ENCODE measurements at regions not wholly inside any gene's neighbourhood (a gene's known extent, or its start where the extent isn't known, plus 50 kb on each side); places are given as distances from the start of the nearest gene placed in this dataset.

DNA sequence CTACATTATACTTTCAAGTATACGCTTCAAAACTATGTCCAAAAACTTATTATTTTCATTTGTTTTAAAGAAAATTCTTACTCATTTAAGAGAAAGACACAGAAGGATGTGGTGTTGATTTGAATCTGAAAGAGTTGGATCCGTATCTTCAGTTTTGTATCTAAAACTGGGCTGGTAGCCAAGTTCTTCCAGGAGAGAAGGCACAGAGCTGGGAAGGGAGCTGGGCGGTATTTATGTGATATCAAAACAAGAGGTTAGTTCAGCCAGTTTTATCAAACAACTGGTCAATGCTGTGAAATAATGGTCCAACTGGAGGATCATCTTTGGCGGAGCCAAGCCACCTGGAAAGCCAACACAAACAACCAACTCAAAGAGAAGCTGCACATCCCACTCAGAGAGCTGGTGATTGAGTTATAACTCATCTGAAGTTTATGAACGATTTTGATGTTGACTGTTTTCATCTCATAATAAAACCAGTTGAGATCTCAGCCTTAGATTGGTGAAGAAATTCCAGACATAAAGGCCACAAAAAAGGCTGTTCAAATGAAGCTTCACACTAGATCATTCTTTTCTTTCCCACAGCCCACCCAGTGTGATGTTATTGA lies 489.6 kb upstream of the RASGRP1 start:
- DNase-seq: no peak
- WGBS, 2 donors: 71 to 80% methylated on average over 5 of the region's 5 CpGs
- TF ChIP-seq, protein P1, sequence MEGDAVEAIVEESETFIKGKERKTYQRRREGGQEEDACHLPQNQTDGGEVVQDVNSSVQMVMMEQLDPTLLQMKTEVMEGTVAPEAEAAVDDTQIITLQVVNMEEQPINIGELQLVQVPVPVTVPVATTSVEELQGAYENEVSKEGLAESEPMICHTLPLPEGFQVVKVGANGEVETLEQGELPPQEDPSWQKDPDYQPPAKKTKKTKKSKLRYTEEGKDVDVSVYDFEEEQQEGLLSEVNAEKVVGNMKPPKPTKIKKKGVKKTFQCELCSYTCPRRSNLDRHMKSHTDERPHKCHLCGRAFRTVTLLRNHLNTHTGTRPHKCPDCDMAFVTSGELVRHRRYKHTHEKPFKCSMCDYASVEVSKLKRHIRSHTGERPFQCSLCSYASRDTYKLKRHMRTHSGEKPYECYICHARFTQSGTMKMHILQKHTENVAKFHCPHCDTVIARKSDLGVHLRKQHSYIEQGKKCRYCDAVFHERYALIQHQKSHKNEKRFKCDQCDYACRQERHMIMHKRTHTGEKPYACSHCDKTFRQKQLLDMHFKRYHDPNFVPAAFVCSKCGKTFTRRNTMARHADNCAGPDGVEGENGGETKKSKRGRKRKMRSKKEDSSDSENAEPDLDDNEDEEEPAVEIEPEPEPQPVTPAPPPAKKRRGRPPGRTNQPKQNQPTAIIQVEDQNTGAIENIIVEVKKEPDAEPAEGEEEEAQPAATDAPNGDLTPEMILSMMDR (IDR thresholded peaks at IDR 0.05): no peak
- TF ChIP-seq POLR2A (IDR thresholded peaks at IDR 0.05): no peak
- TF ChIP-seq EP300 (IDR thresholded peaks at IDR 0.05): no peak
- TF ChIP-seq POLR2AphosphoS5 (IDR thresholded peaks at IDR 0.05): no peak

DNA sequence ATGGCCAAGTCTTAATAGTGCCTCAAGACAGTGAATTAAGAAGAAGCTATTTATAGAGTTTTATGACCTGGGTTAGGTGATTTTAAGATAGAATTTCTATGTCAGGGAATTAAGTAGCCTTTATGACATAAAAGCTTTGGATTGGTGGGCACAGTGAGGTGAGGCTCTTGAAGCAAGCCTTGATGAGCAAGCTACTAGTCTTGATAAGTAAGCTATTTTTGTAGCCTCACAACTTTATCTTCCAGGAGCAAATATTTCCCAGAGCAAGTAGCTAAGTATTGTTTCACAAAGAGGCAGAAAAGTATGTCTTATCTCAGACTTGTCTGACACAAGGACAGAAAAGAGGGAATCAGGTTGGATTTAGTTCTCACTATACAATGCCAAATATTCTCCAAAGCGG lies 491.7 kb upstream of the RASGRP1 start:
- ATAC-seq (ENCODE audit: low FRiP score in 2 of 2) (no peak), DNase-seq (no peak)
- H3K9me3 ChIP-seq: no peaks in the 10 kb centered on the region
- no peaks in the 10 kb centered on the region for H3K4me1 ChIP-seq
- no peak for TF ChIP-seq EP300 (IDR thresholded peaks at IDR 0.05)
- TF ChIP-seq POLR2A (IDR thresholded peaks at IDR 0.05): no peak
- TF ChIP-seq POLR2AphosphoS5 (IDR thresholded peaks at IDR 0.05): no peak
- TF ChIP-seq, protein P1 (IDR thresholded peaks at IDR 0.05): no peak
- WGBS, 2 donors: 87 to 100% methylated on average over 1 of the region's 1 CpG
- H3K27me3 ChIP-seq: no peaks in the 10 kb centered on the region
- no peak overlapping the region for H3K4me3 ChIP-seq
- no peak overlapping the region for H3K27ac ChIP-seq
- no peaks in the 10 kb centered on the region for H3K36me3 ChIP-seq

More for the DNA sequence above, 489.6 kb upstream of the RASGRP1 start:
- H3K4me1 ChIP-seq: no peaks in the 10 kb centered on the region
- no peak overlapping the region for H3K27ac ChIP-seq
- no peak overlapping the region for H3K4me3 ChIP-seq
- H3K27me3 ChIP-seq: no peaks in the 10 kb centered on the region
- H3K9me3 ChIP-seq: peaks cover 3 to 10% (median 5%) of the 10 kb centered on the region in 4 donors
- no peak for ATAC-seq (ENCODE audit: low FRiP score in 2 of 2)
- H3K36me3 ChIP-seq: no peaks in the 10 kb centered on the region

DNA sequence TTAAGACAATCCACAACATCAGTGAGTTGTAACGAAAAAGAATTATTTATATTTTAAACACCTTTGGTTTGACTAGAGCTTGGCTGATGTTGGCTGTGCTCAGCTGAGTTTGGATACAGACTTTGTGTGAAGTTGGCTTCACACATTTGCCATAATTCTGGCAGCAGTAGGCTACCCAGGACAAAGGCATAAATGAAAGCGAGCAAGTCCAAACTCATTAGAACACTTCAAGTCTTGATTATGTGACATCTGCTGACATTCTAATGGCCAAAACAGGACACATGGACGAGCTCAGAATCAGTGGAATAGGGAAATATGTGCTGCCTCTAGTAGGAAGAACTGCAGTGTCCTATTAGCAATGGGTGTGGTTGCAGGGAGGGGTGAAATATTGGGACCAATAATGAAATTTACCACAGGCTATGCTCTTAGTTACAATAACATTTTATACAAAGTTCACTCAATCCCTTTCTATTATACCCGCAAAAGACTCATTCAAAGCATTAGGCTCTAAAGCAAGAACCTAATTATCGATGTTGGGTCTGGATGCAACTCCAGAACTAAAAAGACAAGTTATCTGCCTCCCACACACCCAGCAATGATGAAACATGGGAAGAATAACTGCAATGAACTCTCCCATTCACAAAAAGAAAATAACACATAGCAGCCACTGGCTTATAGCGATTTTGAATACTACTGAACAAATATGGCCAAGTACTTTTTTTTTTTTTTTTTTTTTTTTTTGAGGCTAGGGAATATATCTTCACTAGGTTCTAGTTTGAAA lies 493.9 kb upstream of the RASGRP1 start:
- H3K9me3 ChIP-seq: no peaks in the 10 kb centered on the region
- no peak for ATAC-seq (ENCODE audit: low FRiP score in 2 of 2)
- H3K36me3 ChIP-seq: no peaks in the 10 kb centered on the region
- WGBS, 2 donors: 89 to 91% methylated on average over 6 of the region's 6 CpGs
- no peaks in the 10 kb centered on the region for H3K27me3 ChIP-seq
- H3K27ac ChIP-seq: no peak overlapping the region
- TF ChIP-seq POLR2AphosphoS5 (IDR thresholded peaks at IDR 0.05) (no peak), POLR2A (IDR thresholded peaks at IDR 0.05) (no peak), EP300 (IDR thresholded peaks at IDR 0.05) (no peak)
- TF ChIP-seq, protein P1 (IDR thresholded peaks at IDR 0.05): no peak
- no peaks in the 10 kb centered on the region for H3K4me1 ChIP-seq
- H3K4me3 ChIP-seq: no peak overlapping the region
- no peak for DNase-seq

DNA sequence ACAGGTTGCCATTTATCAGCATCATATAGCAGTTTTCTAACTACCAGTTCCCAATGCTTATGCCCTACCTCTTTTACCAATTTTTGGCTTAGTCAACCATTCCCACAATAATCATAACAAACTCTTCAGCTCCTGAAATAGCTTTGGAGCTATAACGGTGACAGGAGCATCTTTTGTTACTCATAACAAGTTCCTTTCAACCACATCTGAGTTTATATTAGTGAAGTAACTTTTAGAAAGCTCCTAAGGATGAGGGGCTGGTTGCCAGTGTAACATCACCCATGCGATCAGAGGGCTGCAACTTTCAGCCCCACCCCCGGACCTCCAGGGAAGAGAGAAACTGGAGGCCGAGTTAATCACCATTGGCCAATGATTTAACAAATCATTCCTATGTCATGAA lies 495.3 kb upstream of the RASGRP1 start:
- TF ChIP-seq POLR2A (IDR thresholded peaks at IDR 0.05) (no peak), EP300 (IDR thresholded peaks at IDR 0.05) (no peak), POLR2AphosphoS5 (IDR thresholded peaks at IDR 0.05) (no peak)
- TF ChIP-seq, protein P1 (IDR thresholded peaks at IDR 0.05): no peak
- DNase-seq (no peak), ATAC-seq (ENCODE audit: low FRiP score in 2 of 2) (no peak)
- Histone ChIP-seq H3K36me3 (no peaks in the 10 kb centered on the region), H3K4me3 (no peak overlapping the region), H3K9me3 (no peaks in the 10 kb centered on the region), H3K27ac (no peak overlapping the region), H3K4me1 (no peaks in the 10 kb centered on the region), H3K27me3 (no peaks in the 10 kb centered on the region)
- WGBS, 2 donors: 84 to 91% methylated on average over 4 of the region's 4 CpGs
